ENCODE measurements at regions not wholly inside any gene's neighbourhood (a gene's known extent, or its start where the extent isn't known, plus 50 kb on each side); places are given as distances from the start of the nearest gene placed in this dataset.
"Not testable (repeated sequence)": the region's sequence is repeated elsewhere in the genome, so short reads cannot be mapped to it uniquely, and the experiment has no call there.

DNA sequence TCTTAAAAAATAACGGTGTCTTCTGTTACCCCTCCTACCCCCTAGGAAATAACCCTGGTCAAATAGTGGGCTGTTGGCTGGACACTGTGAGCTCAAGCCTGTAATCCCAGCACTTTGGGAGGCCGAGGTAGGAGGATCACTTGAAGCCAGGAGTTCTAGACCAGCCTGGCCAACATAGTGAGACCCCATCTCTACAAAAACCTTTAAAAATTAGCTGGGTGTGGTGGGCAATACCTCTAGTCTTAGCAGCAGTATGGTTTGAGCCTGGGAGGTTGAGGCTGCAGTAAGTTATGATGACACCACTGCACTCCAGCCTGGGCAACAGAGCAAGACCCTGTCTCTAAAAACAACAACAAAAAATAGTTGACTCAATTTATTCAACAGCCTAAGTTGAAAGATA lies 453.7 kb downstream of the SIPA1L2 start:
- no peak for DNase-seq (ENCODE audit: low read depth, low spot score)

DNA sequence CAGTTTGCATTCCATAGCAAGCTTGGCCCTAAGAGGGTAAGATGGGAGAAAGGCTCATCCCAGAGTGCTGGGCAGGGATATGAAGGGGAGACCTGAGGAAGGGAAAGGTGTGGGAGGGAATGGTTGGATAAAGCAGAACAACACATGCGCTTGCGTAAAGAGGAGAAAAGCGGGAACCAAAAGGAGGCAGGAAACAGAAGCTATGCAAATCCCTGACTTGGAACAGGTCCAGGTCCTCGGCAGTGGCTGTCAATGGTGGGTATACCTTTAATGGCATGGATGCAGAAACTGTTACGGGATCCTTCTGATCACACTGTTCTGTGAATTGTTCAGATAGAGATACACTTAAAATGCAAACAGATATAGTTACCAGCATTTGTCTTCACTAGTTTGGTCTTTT lies 455.6 kb downstream of the SIPA1L2 start:
- no peak for DNase-seq (ENCODE audit: low read depth, low spot score)

DNA sequence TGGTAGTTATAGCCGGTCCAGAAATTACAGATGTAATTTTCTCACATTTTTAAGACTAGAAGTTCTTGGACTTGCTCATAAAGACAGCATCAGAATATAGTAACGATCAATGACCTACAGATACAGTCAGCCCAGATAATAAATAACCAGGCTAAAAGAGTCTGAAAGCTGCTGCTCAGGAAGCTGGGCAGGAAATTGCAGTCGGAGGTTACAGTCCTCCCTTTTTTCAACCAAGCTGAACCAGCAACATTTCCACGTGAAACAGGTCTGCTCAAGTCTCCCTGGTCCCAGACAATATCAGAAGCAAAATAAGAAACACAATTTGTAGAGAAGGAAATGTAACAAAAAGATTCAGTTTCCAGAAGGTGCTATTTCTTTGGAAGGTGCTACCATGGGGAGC lies 457.4 kb downstream of the SIPA1L2 start:
- DNase-seq (ENCODE audit: low read depth, low spot score) = no peak

DNA sequence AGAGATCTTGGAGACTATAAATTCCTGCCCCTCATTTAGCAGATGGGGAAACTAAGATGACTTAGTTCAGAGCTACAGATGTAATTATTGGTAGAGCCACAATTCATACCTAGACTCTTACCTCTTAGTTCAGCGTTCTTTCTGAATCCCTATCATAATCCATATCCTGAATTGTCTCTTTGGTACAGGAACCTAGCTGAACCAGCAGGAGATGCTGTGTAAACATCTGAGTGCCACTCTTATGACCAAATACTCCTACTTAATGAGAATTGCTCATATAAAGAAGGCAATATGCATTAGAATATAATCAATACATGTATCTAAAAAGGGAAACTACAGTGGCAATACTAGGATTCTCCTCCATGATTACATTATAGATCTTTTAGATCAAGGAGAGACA lies 459.0 kb downstream of the SIPA1L2 start:
- DNase-seq (ENCODE audit: low read depth, low spot score) = no peak

DNA sequence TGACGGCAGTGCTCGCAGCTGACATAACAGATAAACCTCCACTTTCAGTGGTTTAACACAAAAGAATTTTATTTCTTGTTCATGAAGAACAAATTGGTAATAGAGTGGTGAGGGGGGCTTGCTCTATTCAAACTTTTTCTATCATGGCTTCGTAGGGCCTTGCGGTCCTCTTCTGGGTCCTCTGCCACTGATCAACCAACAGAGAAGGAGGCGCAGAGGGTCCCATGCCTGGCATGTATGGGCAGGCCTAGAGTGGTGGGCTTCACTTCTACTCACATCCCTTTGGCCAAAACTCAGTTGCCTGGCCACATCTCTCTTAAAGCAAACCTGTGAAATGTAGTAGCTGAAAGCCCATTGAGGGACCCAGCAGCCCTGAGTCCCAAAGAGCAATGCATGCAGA lies 460.5 kb downstream of the SIPA1L2 start:
- no peak for DNase-seq (ENCODE audit: low read depth, low spot score)

DNA sequence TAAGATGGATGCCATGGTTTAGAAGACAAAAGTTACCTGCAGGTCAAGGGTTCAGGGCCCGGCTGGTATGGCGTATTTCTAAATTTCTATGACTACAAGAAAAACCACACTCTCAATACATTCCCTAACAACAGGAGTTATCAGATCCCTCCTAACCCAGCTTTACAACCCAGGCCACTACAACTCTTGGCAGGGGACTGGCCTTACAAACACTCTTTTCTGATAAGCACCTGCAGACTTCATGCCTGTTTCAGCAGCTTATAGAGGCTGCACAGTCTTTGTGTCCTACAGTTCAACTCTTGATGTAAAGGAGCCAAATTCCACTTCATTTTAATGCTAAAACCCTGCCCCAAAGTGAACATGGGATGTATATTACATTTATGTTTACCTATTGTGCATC lies 461.4 kb downstream of the SIPA1L2 start:
- no peak for DNase-seq (ENCODE audit: low read depth, low spot score)

DNA sequence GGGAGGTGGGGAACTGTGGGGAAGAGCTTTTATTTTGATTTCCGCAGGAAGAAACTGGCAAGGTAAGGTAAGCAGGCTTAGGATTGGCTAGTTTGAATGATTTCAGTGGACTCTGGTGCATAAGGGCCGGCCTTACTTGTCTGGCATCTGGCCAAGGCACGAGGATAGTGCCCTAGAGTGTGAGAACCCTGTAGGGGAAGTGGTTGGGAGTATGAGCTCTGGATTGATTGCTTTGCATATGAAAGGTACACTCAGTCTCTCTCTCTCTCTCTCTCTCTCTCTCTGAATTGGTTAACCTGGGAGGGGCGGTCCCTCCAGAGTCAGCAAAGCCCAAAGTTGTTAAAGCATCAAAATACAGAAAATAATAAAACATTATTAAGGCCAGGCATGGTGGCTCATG lies 463.0 kb downstream of the SIPA1L2 start:
- no peak for DNase-seq (ENCODE audit: low read depth, low spot score)

DNA sequence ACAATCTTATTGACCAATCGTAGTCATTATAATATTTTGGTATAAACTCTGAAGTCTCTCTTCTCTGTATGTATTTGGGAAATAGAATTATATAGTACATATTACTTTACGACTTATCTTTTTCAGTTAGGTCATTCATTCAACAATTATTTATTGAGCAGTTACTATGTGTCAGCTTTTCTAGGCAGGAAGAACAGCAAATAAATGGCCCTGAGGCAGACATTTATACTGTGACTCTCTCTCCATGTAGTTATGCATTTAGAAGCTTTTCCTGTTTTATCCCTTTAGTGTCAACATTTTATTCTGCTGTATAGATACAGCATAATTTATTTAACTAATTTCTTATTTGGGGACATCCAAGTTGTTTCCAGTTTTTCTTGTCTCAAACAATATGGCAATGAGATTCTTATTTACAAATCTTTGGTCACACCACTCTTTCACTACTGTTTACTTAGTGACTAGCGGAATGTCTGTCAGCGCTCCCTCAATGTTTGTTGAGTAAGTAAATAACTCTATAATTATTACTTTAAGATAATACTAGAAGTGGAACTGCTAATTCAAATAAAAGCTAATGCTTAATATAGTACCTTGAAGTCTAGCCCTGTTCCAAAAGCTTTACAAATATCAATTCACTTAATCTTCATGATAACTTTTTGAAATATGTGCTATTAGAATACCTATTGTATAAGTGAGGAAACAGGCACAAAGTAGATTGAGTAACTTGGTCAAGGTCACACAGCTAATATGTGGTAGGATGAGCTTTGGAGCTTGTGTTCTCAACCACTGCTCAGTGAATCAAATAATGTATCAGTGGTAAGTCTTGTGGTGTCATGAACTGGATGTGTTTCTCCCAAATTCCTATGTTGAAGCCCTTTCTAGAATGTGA lies 465.6 kb downstream of the SIPA1L2 start:
- DNase-seq (ENCODE audit: low read depth, low spot score) = no peak

DNA sequence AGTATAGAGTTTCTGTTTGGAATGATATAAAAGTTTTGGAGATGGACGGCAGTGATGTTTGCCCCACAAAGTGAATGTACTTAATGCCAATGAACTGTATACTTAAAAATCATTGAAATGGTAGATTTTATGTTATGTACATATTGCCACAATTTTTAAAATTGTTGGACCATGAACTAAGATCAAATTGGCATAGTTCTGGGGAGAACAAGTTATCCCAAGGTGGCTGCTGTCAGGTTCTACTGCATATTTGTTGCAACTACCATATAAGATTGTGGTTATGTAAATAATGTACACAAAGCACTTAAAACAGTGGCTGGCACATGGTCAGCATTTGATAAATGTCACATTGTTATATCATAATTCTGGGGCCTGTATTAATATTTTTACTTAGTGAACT lies 466.4 kb downstream of the SIPA1L2 start:
- DNase-seq (ENCODE audit: low read depth, low spot score) = no peak

DNA sequence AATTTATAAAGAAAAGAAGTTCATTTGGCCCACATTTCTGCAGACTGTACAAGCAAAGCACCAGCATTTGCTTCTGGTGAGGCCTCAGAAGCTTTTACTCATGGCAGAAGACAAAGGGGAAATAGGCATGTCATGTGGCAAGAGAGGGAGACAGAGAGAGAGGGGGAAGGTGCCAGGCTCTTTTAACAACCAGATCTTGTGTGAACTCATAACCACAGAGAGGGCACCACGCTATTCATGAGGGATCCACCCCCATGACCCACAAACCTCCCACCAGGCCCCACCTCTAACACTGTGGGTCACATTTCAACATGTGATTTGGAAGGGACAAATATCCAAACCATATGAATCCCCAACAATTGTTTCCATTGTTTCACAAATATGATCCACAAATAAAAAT lies 467.9 kb downstream of the SIPA1L2 start:
- no peak for DNase-seq (ENCODE audit: low read depth, low spot score)

DNA sequence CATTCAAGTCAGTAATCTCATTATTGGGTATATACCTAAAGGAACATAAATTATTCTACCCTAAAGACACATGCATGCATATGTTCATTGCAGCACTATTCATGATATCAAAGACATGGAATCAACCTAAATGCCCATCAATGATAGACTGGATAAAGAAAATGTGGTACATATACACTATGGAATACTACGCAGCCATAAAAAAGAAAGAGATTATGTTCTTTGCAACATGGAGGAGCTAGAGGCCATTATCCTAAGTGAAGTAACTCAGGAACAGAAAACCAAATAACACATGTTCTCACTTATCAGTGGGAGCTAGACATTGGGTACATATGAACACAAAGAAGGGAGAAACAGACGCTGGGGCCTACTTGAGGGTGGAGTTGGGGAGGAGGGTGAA lies 471.4 kb downstream of the SIPA1L2 start:
- not testable (repeated sequence) for DNase-seq (ENCODE audit: low read depth, low spot score)

DNA sequence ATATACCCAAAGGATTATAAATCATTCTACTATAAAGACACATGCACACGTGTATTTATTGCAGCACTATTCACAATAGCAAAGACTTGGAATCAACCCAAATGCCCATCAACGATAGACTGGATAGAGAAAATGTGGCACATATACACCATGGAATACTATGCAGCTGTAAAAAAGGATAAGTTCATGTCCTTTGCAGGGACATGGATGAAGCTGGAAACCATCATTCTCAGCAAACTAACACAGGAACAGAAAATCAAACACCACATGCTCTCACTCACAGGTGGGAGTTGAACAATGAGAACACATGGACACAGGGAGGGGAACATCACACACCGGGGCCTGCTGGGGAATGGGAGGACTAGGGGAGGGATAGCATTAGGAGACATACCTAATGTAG lies 473.9 kb downstream of the SIPA1L2 start:
- not testable (repeated sequence) for DNase-seq (ENCODE audit: low read depth, low spot score)

DNA sequence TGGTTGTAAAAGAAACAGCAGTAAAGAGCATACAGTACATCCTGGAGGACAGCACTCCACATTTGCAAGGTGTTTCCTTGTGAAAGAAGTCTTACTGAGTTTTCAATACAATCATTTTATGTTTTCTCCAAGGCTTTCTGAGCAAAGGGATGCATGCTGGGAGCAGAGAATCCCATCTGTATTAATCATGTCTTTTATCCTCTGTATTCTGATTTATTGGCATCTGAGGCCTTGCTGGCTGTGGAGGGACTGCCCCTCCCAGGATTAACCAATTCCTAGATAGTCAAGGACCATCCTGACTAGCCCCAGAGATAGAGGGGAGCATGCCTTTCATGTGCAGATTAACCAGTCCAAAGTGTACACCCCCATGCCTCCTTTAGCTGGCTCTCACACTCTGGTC lies 476.3 kb downstream of the SIPA1L2 start:
- no peak for DNase-seq (ENCODE audit: low read depth, low spot score)

DNA sequence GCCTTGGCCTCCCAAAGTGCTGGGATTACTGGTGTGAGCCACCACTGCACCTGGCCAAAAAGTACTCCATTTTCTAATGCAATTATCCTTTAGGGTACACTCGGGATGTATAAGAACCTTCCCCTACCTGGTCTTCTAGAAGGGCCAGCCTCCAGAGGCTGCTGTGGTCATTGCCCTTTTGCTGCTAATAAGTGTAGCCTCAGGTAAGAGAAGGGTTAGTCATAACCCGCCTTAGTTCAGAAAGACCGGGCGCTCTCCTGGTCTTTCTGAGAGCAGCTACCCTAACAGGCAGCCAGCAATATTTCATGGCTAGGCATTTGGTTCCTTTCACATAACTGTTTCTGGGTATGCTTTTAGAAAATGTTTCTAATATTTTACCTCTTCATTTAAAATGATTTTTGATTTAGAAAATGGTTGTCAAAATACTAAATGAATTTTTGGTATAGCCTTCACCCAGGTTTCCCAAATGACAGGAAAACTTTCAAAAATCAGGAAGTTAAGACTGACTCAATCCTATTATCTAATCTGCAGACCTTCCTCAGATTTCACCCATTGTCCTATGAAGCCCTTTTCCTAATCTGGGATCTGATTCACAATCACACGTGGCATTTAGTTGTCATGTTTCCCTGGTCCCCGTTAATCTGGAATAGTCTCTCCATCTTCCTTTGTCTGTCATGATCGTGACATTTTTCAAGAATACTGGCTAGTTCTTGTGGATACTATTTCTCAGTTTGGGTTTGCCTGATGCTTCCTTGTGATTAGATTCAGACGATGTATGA lies 479.0 kb downstream of the SIPA1L2 start:
- DNase-seq (ENCODE audit: low read depth, low spot score) = peak; percentile 19

DNA sequence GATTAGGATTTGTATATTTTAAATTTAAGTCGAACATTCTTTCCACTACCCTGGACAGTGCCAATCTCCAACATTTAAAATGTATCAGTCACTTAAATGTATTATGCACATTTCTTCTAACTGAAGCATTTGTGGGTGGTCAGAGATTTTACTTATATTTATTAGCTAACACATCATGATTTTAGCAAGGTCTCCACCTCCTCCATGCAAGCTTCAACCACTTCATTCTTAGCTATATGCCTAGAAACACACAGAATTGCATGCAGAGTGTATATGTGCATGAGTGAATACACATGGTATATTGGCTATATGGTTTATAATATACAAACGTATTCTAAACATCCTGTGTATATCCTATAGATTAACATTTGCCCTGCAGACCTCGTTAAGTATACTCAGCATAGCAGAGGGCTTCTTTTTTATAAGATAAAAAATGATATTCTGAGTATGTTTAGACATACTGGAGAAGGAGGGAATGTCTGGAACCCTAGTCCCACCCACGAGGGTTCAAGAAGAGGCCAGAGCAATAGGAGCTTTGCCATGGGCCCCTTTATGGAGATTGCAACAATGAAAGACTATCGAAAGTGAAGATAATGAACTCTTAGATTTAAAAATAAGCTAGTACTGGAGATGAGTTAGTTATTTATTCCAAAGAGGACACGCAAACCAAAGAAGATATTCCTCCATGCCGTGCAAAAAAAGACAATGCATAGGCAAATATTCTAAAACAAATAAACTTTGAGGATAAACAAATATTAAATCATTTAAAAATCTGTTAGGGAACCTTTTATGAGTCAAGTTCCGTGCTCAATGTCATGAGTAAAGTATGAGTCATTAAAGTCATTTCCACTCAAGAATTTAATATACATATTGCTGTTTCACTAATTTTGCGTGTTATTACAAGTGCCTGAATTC lies 480.4 kb downstream of the SIPA1L2 start:
- DNase-seq (ENCODE audit: low read depth, low spot score) = no peak

DNA sequence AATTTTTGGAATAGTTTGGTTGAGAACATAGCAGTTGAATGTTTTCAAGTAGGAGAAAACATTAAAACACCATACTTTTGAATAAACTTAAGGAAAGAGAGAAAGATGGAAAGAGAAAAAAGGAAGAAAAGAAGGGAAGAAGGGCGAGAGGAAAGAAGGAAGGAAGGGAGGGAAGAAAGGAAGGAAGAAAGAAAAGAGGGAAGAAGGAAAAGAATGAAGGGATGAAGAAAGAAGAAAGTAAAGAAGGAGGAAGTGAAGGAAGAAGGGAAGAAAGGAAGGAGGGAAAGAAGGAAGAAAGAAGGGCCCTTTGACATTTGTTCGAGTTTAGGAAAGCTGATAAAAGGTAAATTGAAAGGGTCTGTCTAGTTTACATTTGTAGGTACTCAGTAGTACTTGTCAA lies 482.7 kb downstream of the SIPA1L2 start:
- DNase-seq (ENCODE audit: low read depth, low spot score) = no peak

DNA sequence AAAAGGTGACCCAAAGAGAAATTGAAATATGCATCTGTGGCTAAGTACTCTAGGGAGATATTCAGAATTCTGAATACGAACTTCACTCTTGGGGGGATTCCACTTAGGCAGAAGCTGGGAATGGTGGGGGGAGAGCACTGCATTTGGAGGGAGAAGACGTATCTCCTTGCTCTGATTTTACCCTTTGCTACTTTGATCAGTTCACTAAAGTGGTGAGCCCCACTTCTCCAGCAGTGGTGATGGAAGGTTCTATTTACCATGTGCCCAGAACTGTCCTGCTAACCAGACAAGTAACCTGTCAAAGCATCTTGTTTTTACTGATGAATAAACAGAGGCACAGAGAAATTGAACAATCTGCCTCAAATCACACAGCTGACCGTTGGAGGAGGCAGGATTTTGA lies 483.4 kb downstream of the SIPA1L2 start:
- no peak for DNase-seq (ENCODE audit: low read depth, low spot score)

DNA sequence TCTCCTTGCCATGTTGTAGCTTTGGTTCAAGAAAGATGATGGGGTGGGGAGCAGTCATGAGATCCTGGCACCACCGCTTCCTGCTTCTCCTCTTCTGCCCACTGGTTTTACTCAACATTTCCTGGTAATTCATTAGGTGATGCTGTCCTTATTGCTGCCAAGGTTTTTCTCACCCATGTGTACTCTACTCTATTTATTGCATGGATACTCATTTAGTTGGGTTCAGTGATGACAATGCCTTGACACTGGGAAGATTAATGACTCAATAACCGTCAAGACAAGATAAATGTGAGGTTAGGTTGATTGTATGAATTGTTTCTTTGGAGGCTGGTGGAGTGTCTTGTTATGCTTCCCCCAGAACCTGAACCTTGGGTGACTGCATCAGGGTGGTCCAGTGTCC lies 484.2 kb downstream of the SIPA1L2 start:
- DNase-seq (ENCODE audit: low read depth, low spot score) = no peak

DNA sequence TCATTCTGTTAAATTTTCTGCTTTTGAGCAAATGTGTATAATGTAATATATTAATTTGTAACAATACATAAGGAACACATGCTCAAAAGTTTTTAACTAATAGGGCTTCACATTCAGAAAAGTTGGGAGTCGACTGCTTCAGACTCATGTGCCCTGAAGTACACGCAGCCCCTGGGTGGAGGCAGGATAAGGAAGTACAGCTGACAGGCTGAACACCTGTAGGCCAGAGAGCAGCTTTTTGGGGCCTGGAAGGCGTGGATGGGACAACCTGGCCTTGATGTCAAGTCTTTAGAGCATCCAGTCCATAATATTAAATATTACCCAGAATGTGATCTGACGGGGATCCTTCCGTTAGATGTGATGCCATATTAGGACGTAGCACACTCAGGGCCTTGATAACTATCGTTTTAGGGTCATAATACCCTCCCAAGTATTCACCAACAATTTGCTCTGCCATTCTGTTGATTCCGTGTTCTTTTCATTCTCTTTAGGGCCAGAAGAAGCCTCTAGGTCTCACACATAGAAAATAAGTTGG lies 485.2 kb downstream of the SIPA1L2 start:
- no peak for DNase-seq (ENCODE audit: low read depth, low spot score)

DNA sequence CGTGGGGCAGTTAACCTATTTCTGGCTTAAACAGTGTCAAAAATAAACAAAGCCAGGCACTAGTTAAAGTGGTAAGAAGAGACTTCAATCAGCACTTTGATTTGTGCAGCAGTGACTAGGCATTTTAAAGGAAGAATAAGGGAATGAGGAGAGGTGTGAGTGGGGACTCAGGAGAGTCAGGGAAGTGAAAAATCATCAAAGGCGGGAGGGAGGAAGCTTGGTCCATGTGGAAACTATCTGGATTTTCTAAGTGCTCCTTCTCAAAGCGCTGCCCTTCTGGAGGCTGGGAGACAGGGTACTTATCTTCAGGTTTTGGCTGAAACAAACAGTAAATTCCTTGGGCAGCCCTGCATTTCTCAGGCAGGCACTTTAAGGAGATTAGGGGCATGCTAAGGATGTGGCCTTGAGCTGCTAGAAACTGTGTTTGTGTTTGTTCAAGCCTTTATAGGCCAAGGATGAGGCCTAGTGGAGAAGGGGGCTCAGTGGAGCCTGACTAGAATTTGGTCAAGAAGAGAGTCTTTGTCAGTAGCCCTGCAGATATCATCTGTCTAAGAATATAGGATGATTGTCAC lies 486.5 kb downstream of the SIPA1L2 start:
- no peak for DNase-seq (ENCODE audit: low read depth, low spot score)
